GM23248 (cell line): ENCODE measurements at regions not wholly inside any gene's neighbourhood (a gene's known extent, or its start where the extent isn't known, plus 50 kb on each side); places are given as distances from the start of the nearest gene placed in this dataset.

ENCODE experiments used
- DNase-seq: peaks from one replicate; pipeline ENCODE4 v3.0.0-alpha.2; 2015
- H2AFZ ChIP-seq: fragments of 200-600 bp; sonication (generic); 2 replicates; pipeline ENCODE4 v1.6.1; 2016; ENCODE audit warnings: antibody characterized with exemption
- H3F3A ChIP-seq: fragments of 200-600 bp; sonication (generic); 2 replicates; pipeline ENCODE4 v1.6.1; 2016; ENCODE audit warnings: mild to moderate bottlenecking, antibody characterized with exemption, mixed run types; ENCODE audit not compliant: insufficient read depth
- H3K27ac ChIP-seq: fragments of 200-600 bp; sonication (generic); 2 replicates; pipeline ENCODE4 v1.5.1; 2016; ENCODE audit warnings: mild to moderate bottlenecking
- H3K27me3 ChIP-seq: fragments of 200-600 bp; sonication (generic); replicated peaks from 2 replicates; pipeline ENCODE4 v1.6.1; 2016; ENCODE audit warnings: mild to moderate bottlenecking; ENCODE audit not compliant: insufficient read depth
- H3K36me3 ChIP-seq: fragments of 200-600 bp; sonication (generic); 2 replicates; pipeline ENCODE4 v1.6.1; 2016; ENCODE audit warnings: low read depth, mild to moderate bottlenecking
- H3K4me1 ChIP-seq: fragments of 200-600 bp; sonication (generic); 2 replicates; pipeline ENCODE4 v1.6.1; 2016; ENCODE audit warnings: mild to moderate bottlenecking; ENCODE audit not compliant: insufficient read depth
- H3K4me2 ChIP-seq: fragments of 200-600 bp; sonication (generic); one replicate; pipeline ENCODE4 v1.6.1; 2016; ENCODE audit warnings: mild to moderate bottlenecking; ENCODE audit not compliant: unreplicated experiment
- H3K4me3 ChIP-seq: fragments of 200-600 bp; sonication (generic); 2 replicates; pipeline ENCODE4 v1.5.1; 2016; ENCODE audit warnings: mild to moderate bottlenecking
- H3K79me2 ChIP-seq: fragments of 200-600 bp; sonication (generic); 2 replicates; pipeline ENCODE4 v1.6.1; 2016; ENCODE audit warnings: mild to moderate bottlenecking; ENCODE audit not compliant: insufficient read depth
- H3K9ac ChIP-seq: fragments of 200-600 bp; sonication (generic); 2 replicates; pipeline ENCODE4 v1.6.1; 2016; ENCODE audit warnings: mild to moderate bottlenecking
- H3K9me2 ChIP-seq: fragments of 200-600 bp; sonication (generic); 2 replicates; pipeline ENCODE4 v1.6.1; 2016; ENCODE audit warnings: mixed run types, mild to moderate bottlenecking, moderate library complexity; ENCODE audit not compliant: insufficient read depth
- H3K9me3 ChIP-seq: fragments of 200-600 bp; sonication (generic); one replicate; pipeline ENCODE4 v1.6.1; 2017; ENCODE audit warnings: low read depth
- H4K20me1 ChIP-seq: fragments of 200-600 bp; sonication (generic); 2 replicates; pipeline ENCODE4 v1.6.0; 2016; ENCODE audit not compliant: insufficient read depth
- EZH2 ChIP-seq: fragments of 200-600 bp; sonication (generic); IDR thresholded peaks from 2 replicates; pipeline ENCODE4 v1.6.1; 2018; ENCODE audit warnings: antibody characterized with exemption, mild to moderate bottlenecking; ENCODE audit not compliant: insufficient read depth, poor library complexity, severe bottlenecking
- EZH2phosphoT487 ChIP-seq: fragments of 200-600 bp; sonication (generic); IDR thresholded peaks from 2 replicates; pipeline ENCODE4 v1.6.1; 2018; ENCODE audit warnings: antibody characterized with exemption, moderate library complexity, mild to moderate bottlenecking, low read depth; ENCODE audit not compliant: insufficient read depth
- WGBS, 2 experiments: methylation state at CpG; one replicate each; pipeline ENCODE4 v1.1.6; 2015 to 2017; ENCODE audit warnings: low lambda C conversion rate in 2 of 2, low coverage in 1 of 2; ENCODE audit errors: missing lambda C conversion rate in 2 of 2; 5-methylcytosine and 5-hydroxymethylcytosine counted together
- in situ Hi-C: fragments of 300-500 bp; cut with MboI; formaldehyde crosslinking; loops from 2 replicates; pipeline ENCODE4 v1.15.0; 2020

DNA sequence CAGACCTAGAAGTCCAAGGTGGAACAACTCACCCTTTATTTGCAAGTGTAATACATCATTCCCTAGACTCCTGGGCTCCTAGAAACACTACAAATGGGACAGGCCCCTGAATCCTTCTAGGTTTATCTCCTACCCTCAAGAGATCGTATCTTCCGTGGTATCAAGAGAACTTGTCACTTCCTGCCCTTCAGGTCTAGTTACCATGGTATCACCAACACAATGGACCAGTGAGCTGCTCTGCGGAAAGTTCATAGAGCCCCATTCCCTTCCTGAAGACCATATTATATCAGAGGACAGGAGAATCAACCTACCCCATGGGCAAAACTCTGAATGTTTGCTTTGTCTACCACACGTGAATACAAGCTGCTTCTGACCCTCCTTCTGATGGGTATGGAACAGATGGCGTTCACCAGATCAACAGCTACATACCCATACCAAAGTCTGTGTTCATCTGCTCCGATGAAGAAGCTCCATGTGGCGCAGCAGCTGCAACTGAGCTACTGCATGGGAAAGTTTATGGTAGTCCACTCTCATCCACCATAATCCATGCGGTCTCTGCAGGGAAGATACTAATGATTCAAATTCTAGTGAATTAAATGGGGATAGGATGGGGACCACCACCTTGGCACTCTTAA, 84.6 kb upstream of the KLF13 start:
- no peaks in the 10 kb centered on the region for H3F3A ChIP-seq
- H3K4me1 ChIP-seq, result peaks cover 5% of the 10 kb centered on the region
- no peak overlapping the region for H2AFZ ChIP-seq
- no peaks in the 10 kb centered on the region for H3K79me2 ChIP-seq
- 71 to 77% methylated on average over 8 of the region's 8 CpGs for WGBS, 2 experiments
- no peak overlapping the region for H3K27ac ChIP-seq
- no peak for DNase-seq
- H3K4me2 ChIP-seq, result no peak overlapping the region
- no peak overlapping the region for H3K4me3 ChIP-seq
- H3K36me3 ChIP-seq, result no peaks in the 10 kb centered on the region
- TF ChIP-seq EZH2 (no peak), EZH2phosphoT487 (no peak)
- no peaks in the 10 kb centered on the region for H3K9me2 ChIP-seq
- no peaks in the 10 kb centered on the region for H3K27me3 ChIP-seq
- no peaks in the 10 kb centered on the region for H3K9me3 ChIP-seq
- no peak overlapping the region for H3K9ac ChIP-seq
- H4K20me1 ChIP-seq, result no peaks in the 10 kb centered on the region
- in situ Hi-C loops, result no loop called here

DNA sequence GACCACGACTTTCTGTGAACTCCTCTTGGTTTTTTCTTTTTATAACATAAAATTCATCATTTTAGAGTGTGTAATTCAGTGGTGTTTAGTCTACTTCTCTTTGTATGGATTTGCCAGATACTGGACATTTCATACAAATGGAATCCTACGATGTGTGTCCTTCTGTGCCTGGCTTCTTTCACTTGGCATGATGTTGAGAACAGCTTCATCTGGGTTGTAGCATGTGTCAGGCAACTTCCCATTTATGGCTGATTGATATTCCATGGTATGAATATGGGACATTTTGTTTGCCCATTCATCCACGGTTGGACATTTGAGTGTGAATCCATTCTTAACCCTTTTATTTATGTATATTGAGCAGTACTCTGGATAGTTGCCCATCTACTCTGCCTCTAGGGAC, 82.7 kb upstream of the KLF13 start:
- H3K27me3 ChIP-seq, result no peaks in the 10 kb centered on the region
- H3K36me3 ChIP-seq, result no peaks in the 10 kb centered on the region
- no peaks in the 10 kb centered on the region for H3K9me2 ChIP-seq
- no peaks in the 10 kb centered on the region for H3K9me3 ChIP-seq
- no peaks in the 10 kb centered on the region for H3K4me1 ChIP-seq
- no peak overlapping the region for H3K4me3 ChIP-seq
- in situ Hi-C loops, result no loop called here
- DNase-seq, result no peak
- WGBS, 2 experiments, result 28 to 29% methylated on average over 3 of the region's 3 CpGs
- TF ChIP-seq EZH2phosphoT487 (no peak), EZH2 (no peak)
- H3K79me2 ChIP-seq, result no peaks in the 10 kb centered on the region
- H3F3A ChIP-seq, result no peaks in the 10 kb centered on the region
- no peak overlapping the region for H3K4me2 ChIP-seq
- H3K27ac ChIP-seq, result no peak overlapping the region
- H2AFZ ChIP-seq, result no peak overlapping the region
- H3K9ac ChIP-seq, result no peak overlapping the region
- no peaks in the 10 kb centered on the region for H4K20me1 ChIP-seq

DNA sequence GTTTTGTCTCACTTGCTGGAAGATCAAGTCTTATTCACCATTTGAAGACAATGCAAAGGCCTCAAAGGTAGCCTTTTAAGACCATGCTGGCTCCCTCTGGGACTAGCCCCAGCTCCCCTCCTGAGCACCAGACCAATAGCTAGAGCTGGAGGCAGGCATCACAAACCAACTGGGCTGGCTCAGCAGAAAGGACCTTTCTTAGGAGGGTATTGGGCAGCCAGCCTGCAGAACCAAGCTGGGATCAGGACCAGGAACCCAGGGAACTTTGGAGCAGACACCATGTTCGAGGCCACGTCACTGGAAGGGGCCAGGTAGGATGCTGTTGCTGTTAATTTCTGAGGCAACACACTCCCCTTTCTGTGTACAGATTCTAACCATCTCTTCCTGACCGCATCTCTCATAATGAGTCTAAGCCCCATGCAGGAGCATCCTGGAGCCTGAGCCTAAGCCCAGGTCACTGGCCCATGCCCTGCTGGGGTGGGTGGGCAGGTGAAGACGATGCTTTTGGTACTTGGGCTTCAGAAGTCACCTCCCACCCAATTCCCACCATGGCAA, 81.4 kb upstream of the KLF13 start:
- Histone ChIP-seq H3K36me3 (no peaks in the 10 kb centered on the region), H3K9me3 (no peaks in the 10 kb centered on the region), H3K79me2 (no peaks in the 10 kb centered on the region), H4K20me1 (no peaks in the 10 kb centered on the region), H3K4me1 (no peaks in the 10 kb centered on the region), H3K4me3 (no peak overlapping the region), H2AFZ (no peak overlapping the region), H3K4me2 (no peak overlapping the region), H3K27me3 (no peaks in the 10 kb centered on the region), H3F3A (no peaks in the 10 kb centered on the region), H3K9me2 (no peaks in the 10 kb centered on the region), H3K27ac (no peak overlapping the region), H3K9ac (no peak overlapping the region)
- DNase-seq, result no peak
- in situ Hi-C loops, result no loop called here
- WGBS, 2 experiments, result 56 to 62% methylated on average over 4 of the region's 4 CpGs
- TF ChIP-seq EZH2phosphoT487, result no peak
- TF ChIP-seq EZH2, result no peak

DNA sequence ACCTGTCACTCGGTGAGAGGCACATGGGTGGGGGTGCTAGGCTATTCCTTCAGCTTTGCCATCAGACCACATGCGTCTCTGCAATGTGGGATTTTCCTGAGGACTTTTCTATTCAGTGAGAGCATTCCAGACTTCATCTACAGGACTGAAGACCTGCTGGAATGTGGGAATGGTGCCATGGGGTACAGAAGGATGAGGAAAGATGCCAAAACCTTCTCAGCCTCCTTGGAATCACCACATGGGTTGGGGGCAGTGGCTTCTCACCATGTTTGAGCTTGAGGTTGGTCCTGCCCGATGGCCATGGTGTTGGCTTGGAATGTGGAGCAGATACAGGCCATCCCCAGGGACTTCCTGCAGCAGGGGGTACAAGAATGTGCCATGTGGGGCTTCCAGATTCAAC, 80.9 kb upstream of the KLF13 start:
- 32 to 37% methylated on average over 3 of the region's 3 CpGs for WGBS, 2 experiments
- in situ Hi-C loops, result no loop called here
- H3K4me2 ChIP-seq, result no peak overlapping the region
- no peaks in the 10 kb centered on the region for H3K9me3 ChIP-seq
- H3K9me2 ChIP-seq, result no peaks in the 10 kb centered on the region
- no peaks in the 10 kb centered on the region for H3F3A ChIP-seq
- no peak overlapping the region for H3K27ac ChIP-seq
- no peak overlapping the region for H2AFZ ChIP-seq
- TF ChIP-seq EZH2phosphoT487, result no peak
- no peak for TF ChIP-seq EZH2
- H3K27me3 ChIP-seq, result no peaks in the 10 kb centered on the region
- no peaks in the 10 kb centered on the region for H3K4me1 ChIP-seq
- no peaks in the 10 kb centered on the region for H3K36me3 ChIP-seq
- H3K79me2 ChIP-seq, result no peaks in the 10 kb centered on the region
- DNase-seq, result no peak
- no peaks in the 10 kb centered on the region for H4K20me1 ChIP-seq
- no peak overlapping the region for H3K9ac ChIP-seq
- no peak overlapping the region for H3K4me3 ChIP-seq

DNA sequence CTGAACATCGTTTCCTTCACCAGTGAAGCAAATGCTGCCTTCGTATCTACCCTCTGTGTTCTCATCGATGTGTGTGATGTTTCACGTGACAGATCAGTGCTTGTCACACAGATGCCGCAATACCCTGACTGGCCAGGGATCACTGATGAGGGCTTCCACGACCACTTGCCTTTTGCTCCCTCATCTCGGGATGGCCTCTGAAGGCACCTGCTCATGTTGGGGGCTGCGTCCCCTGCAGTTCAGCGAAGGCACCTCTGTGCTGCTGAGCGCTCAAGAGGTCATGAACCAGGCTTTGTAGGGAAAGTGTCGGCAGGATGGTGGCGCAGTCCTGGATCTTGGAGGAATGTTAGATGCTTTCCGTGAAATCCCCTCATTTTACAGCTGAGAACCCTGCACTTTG, 79.2 kb upstream of the KLF13 start:
- TF ChIP-seq EZH2phosphoT487, result no peak
- TF ChIP-seq EZH2, result no peak
- 62 to 66% methylated on average over 13 of the region's 13 CpGs for WGBS, 2 experiments

More for the DNA sequence above, 79.2 kb upstream of the KLF13 start:
- Histone ChIP-seq H3K27me3 (no peaks in the 10 kb centered on the region), H3K79me2 (no peaks in the 10 kb centered on the region), H4K20me1 (no peaks in the 10 kb centered on the region), H3K4me1 (no peaks in the 10 kb centered on the region), H3K4me3 (no peak overlapping the region), H3K9ac (no peak overlapping the region), H3F3A (no peaks in the 10 kb centered on the region), H3K27ac (no peak overlapping the region), H3K36me3 (no peaks in the 10 kb centered on the region), H3K9me2 (no peaks in the 10 kb centered on the region), H2AFZ (no peak overlapping the region), H3K4me2 (no peak overlapping the region), H3K9me3 (no peaks in the 10 kb centered on the region)
- in situ Hi-C loops, result no loop called here
- DNase-seq, result no peak
